ENCODE measurements at regions not wholly inside any gene's neighbourhood (a gene's known extent, or its start where the extent isn't known, plus 50 kb on each side); places are given as distances from the start of the nearest gene placed in this dataset.

GRCh38 chr15:62584301-62585235 is 419.5 kb upstream of the C2CD4B start:
- Mint-ChIP-seq H3K4me1 (peaks cover 8% of the 10 kb centered on the region), H3K9me3 (no peaks in the 10 kb centered on the region), H3K36me3 (no peaks in the 10 kb centered on the region)

GRCh38 chr15:62588938-62589670 is 424.0 kb upstream of the C2CD4B start:
- no peak overlapping the region for H3K27ac Mint-ChIP-seq
- H3K9me3 Mint-ChIP-seq = no peaks in the 10 kb centered on the region
- H3K36me3 Mint-ChIP-seq = no peaks in the 10 kb centered on the region
- no peak for DNase-seq (ENCODE audit: low spot score in 2 of 2, unreplicated experiment in 2 of 2)
- H3K4me3 Mint-ChIP-seq = no peak overlapping the region
- H3K27me3 Mint-ChIP-seq (ENCODE audit: low read depth) = no peaks in the 10 kb centered on the region
- no peak for TF ChIP-seq CTCF (IDR thresholded peaks at IDR 0.05; ENCODE audit: unreplicated experiment)
- H3K4me1 Mint-ChIP-seq = peaks cover 12% of the 10 kb centered on the region

More at GRCh38 chr15:62584301-62585235, 419.5 kb upstream of the C2CD4B start:
- H3K27ac Mint-ChIP-seq = no peak overlapping the region
- TF ChIP-seq CTCF (IDR thresholded peaks at IDR 0.05; ENCODE audit: unreplicated experiment) = no peak
- H3K27me3 Mint-ChIP-seq (ENCODE audit: low read depth) = no peaks in the 10 kb centered on the region
- DNase-seq (ENCODE audit: low spot score in 2 of 2, unreplicated experiment in 2 of 2) = no peak
- no peak overlapping the region for H3K4me3 Mint-ChIP-seq

GRCh38 chr15:62591842-62592838 is 427.1 kb upstream of the C2CD4B start:
- no peaks in the 10 kb centered on the region for H3K36me3 Mint-ChIP-seq
- H3K27me3 Mint-ChIP-seq (ENCODE audit: low read depth) = no peaks in the 10 kb centered on the region
- DNase-seq (ENCODE audit: low spot score in 2 of 2, unreplicated experiment in 2 of 2) = no peak
- H3K27ac Mint-ChIP-seq = no peak overlapping the region
- H3K4me3 Mint-ChIP-seq = no peak overlapping the region
- TF ChIP-seq CTCF (IDR thresholded peaks at IDR 0.05; ENCODE audit: unreplicated experiment) = no peak
- peaks cover 4% of the 10 kb centered on the region for H3K9me3 Mint-ChIP-seq
- H3K4me1 Mint-ChIP-seq = peaks cover 12% of the 10 kb centered on the region

GRCh38 chr15:62592920-62593319 is 427.8 kb upstream of the C2CD4B start:
- Mint-ChIP-seq H3K27me3 (ENCODE audit: low read depth) (no peaks in the 10 kb centered on the region), H3K9me3 (peaks cover 4% of the 10 kb centered on the region), H3K4me3 (no peak overlapping the region), H3K27ac (no peak overlapping the region), H3K36me3 (no peaks in the 10 kb centered on the region), H3K4me1 (peaks cover 12% of the 10 kb centered on the region)
- no peak for TF ChIP-seq CTCF (IDR thresholded peaks at IDR 0.05; ENCODE audit: unreplicated experiment)
- no peak for DNase-seq (ENCODE audit: low spot score in 2 of 2, unreplicated experiment in 2 of 2)
